H9 (cell line): ENCODE measurements at regions not wholly inside any gene's neighbourhood (a gene's known extent, or its start where the extent isn't known, plus 50 kb on each side); places are given as distances from the start of the nearest gene placed in this dataset.

Experiments
- DNase-seq: peaks from one replicate; pipeline ENCODE4 v3.0.0-alpha.2; 2017
- H2AFZ ChIP-seq: one replicate; pipeline ENCODE4 v1.6.1; 2013; ENCODE audit warnings: mild to moderate bottlenecking, low read length, control low read depth, moderate library complexity
- H2AK5ac ChIP-seq: 2 replicates; pipeline ENCODE4 v1.6.1; 2013; ENCODE audit warnings: low read length, control low read depth, mixed read lengths; ENCODE audit not compliant: insufficient read length
- H2BK120ac ChIP-seq: one replicate; pipeline ENCODE4 v1.6.1; 2013; ENCODE audit warnings: low read depth, mild to moderate bottlenecking, low read length, control low read depth, inconsistent platforms; ENCODE audit not compliant: poor library complexity, severe bottlenecking
- H2BK12ac ChIP-seq: 2 replicates; pipeline ENCODE4 v1.6.1; 2013; ENCODE audit warnings: low read length, control low read depth, mixed read lengths, low read depth; ENCODE audit not compliant: insufficient read length
- H2BK15ac ChIP-seq: 2 replicates; pipeline ENCODE4 v1.6.1; 2013; ENCODE audit warnings: low read depth, low read length, control low read depth
- H2BK20ac ChIP-seq: one replicate; pipeline ENCODE4 v1.6.1; 2013; ENCODE audit warnings: low read depth, mild to moderate bottlenecking, low read length, control low read depth, inconsistent platforms; ENCODE audit not compliant: poor library complexity, severe bottlenecking
- H2BK5ac ChIP-seq: 2 replicates; pipeline ENCODE4 v1.6.1; 2013; ENCODE audit warnings: low read length, control low read depth, mixed read lengths; ENCODE audit not compliant: insufficient read length
- H3K14ac ChIP-seq: 2 replicates; pipeline ENCODE4 v1.6.1; 2013; ENCODE audit warnings: low read length, control low read depth; ENCODE audit not compliant: insufficient read depth
- H3K18ac ChIP-seq: 2 replicates; pipeline ENCODE4 v1.6.1; 2013; ENCODE audit warnings: low read depth, mild to moderate bottlenecking, mixed read lengths, low read length, control low read depth; ENCODE audit not compliant: insufficient read length
- H3K23ac ChIP-seq: 2 replicates; pipeline ENCODE4 v1.6.1; 2013; ENCODE audit warnings: low read length, control low read depth, mixed read lengths, low read depth; ENCODE audit not compliant: insufficient read length
- H3K23me2 ChIP-seq: 2 replicates; pipeline ENCODE4 v1.6.1; 2013; ENCODE audit warnings: low read depth, mild to moderate bottlenecking, mixed read lengths, low read length, control low read depth; ENCODE audit not compliant: insufficient read length, poor library complexity, severe bottlenecking
- H3K27ac ChIP-seq: 2 replicates; pipeline ENCODE4 v1.5.1; 2013; ENCODE audit warnings: low read length, control low read depth, mixed read lengths, low read depth; ENCODE audit not compliant: insufficient read length
- H3K27me3 ChIP-seq: 2 replicates; pipeline ENCODE4 v1.6.1; 2013; ENCODE audit warnings: low read length, control low read depth, inconsistent platforms; ENCODE audit not compliant: insufficient read depth
- H3K4ac ChIP-seq: 2 replicates; pipeline ENCODE4 v1.6.1; 2013; ENCODE audit warnings: low read depth, mild to moderate bottlenecking, control low read depth, inconsistent platforms, low read length, moderate library complexity
- H3K4me1 ChIP-seq: 2 replicates; pipeline ENCODE4 v1.6.1; 2013; ENCODE audit warnings: low read length, control low read depth, inconsistent platforms; ENCODE audit not compliant: insufficient read depth
- H3K4me2 ChIP-seq: 2 replicates; pipeline ENCODE4 v1.6.1; 2013; ENCODE audit warnings: low read length, control low read depth, mixed read lengths; ENCODE audit not compliant: insufficient read length, insufficient read depth
- H3K56ac ChIP-seq: 2 replicates; pipeline ENCODE4 v1.6.1; 2013; ENCODE audit warnings: low read depth, mild to moderate bottlenecking, mixed read lengths, low read length, control low read depth; ENCODE audit not compliant: insufficient read length
- H3K79me1 ChIP-seq: 2 replicates; pipeline ENCODE4 v1.6.1; 2013; ENCODE audit warnings: low read depth, mild to moderate bottlenecking, moderate library complexity, low read length, control low read depth, inconsistent platforms; ENCODE audit not compliant: insufficient read depth, poor library complexity, severe bottlenecking
- H3K79me2 ChIP-seq: 2 replicates; pipeline ENCODE4 v1.6.1; 2013; ENCODE audit warnings: low read length, control low read depth, inconsistent platforms; ENCODE audit not compliant: insufficient read depth
- H3K9ac ChIP-seq: 2 replicates; pipeline ENCODE4 v1.6.1; 2013; ENCODE audit warnings: low read length, control low read depth, mixed read lengths; ENCODE audit not compliant: insufficient read length; ENCODE audit errors: extremely low read depth
- H3K9me3 ChIP-seq: one replicate; pipeline ENCODE4 v1.6.1; 2013; ENCODE audit warnings: low read depth, low read length, inconsistent platforms; ENCODE audit not compliant: control insufficient read depth
- H3T11ph ChIP-seq: one replicate; pipeline ENCODE4 v1.6.1; 2013; ENCODE audit warnings: mild to moderate bottlenecking, low read length, control low read depth, inconsistent platforms
- H4K20me1 ChIP-seq: one replicate; pipeline ENCODE4 v1.6.1; 2013; ENCODE audit not compliant: control insufficient read depth, insufficient read length, insufficient read depth
- H4K5ac ChIP-seq: 2 replicates; pipeline ENCODE4 v1.6.1; 2013; ENCODE audit warnings: low read depth, mild to moderate bottlenecking, mixed read lengths, low read length, control low read depth; ENCODE audit not compliant: insufficient read length
- H4K8ac ChIP-seq: replicated peaks from 2 replicates; pipeline ENCODE4 v1.6.1; 2013; ENCODE audit warnings: low read length, control low read depth, mixed read lengths, low read depth; ENCODE audit not compliant: insufficient read length
- H4K91ac ChIP-seq: 2 replicates; pipeline ENCODE4 v1.6.1; 2013; ENCODE audit warnings: low read depth, mild to moderate bottlenecking, moderate library complexity, mixed read lengths, low read length, control low read depth; ENCODE audit not compliant: insufficient read length
- H3K27ac Mint-ChIP-seq, 3 experiments: 2 replicates in 2 of 3; 3 replicates in 1 of 3; pipeline ENCODE4 v1.8.0; 2020 to 2021; ENCODE audit warnings: mixed read lengths in 3 of 3, mild to moderate bottlenecking in 1 of 3, moderate library complexity in 1 of 3
- H3K27me3 Mint-ChIP-seq: 2 replicates; pipeline ENCODE4 v1.8.0; 2021; ENCODE audit warnings: low read depth, mild to moderate bottlenecking, moderate library complexity, mixed read lengths
- H3K36me3 Mint-ChIP-seq, 3 experiments: 2 replicates in 2 of 3; 3 replicates in 1 of 3; pipeline ENCODE4 v1.8.0; 2020 to 2021; ENCODE audit warnings: low read depth in 3 of 3, mixed read lengths in 3 of 3; ENCODE audit not compliant: insufficient read depth in 1 of 3
- H3K4me1 Mint-ChIP-seq, 2 experiments: 2 replicates each; pipeline ENCODE4 v1.8.0; 2020; ENCODE audit warnings: mixed read lengths in 2 of 2
- H3K4me3 Mint-ChIP-seq, 2 experiments: 2 replicates in 1 of 2; 3 replicates in 1 of 2; pipeline ENCODE4 v1.8.0; 2020 to 2021; ENCODE audit warnings: mild to moderate bottlenecking in 2 of 2, mixed read lengths in 2 of 2, moderate library complexity in 1 of 2
- H3K9me3 Mint-ChIP-seq, 2 experiments: 2 replicates in 1 of 2; 3 replicates in 1 of 2; pipeline ENCODE4 v1.8.0; 2020; ENCODE audit warnings: mild to moderate bottlenecking in 2 of 2, mixed read lengths in 2 of 2, moderate library complexity in 1 of 2
- WGBS: extraction: QIAGEN DNeasy Blood & Tissue Kit; methylation state at CpG from one replicate; pipeline ENCODE4 v1.1.7; 2013; ENCODE audit warnings: missing lambda C conversion rate, low lambda C conversion rate, mixed read lengths; ENCODE audit not compliant: insufficient read length; ENCODE audit errors: extremely low coverage; 5-methylcytosine and 5-hydroxymethylcytosine counted together
- TF ChIP-seq, protein P1 (sequence below): fragments of 200-600 bp; sonication (generic); conservative IDR thresholded peaks from 3 replicates; pipeline ENCODE4 v1.8.0; 2021; ENCODE audit warnings: antibody characterized with exemption, mild to moderate bottlenecking

- H3K23me2 ChIP-seq = no peaks in the 10 kb centered on the region
- peak; percentile 24 for DNase-seq
- no peak overlapping the region for H2AK5ac ChIP-seq
- no peak overlapping the region for H3K14ac ChIP-seq
- H3K9me3 Mint-ChIP-seq = 0 out of 5 replicates have a peak, but pooled peaks cover 0 to 2% of the 10 kb centered on the region in 2 experiments
- no peak overlapping the region for H3K56ac ChIP-seq
- H3K4ac ChIP-seq = no peak overlapping the region
- H3K27ac ChIP-seq = no peak overlapping the region
- TF ChIP-seq, protein P1, sequence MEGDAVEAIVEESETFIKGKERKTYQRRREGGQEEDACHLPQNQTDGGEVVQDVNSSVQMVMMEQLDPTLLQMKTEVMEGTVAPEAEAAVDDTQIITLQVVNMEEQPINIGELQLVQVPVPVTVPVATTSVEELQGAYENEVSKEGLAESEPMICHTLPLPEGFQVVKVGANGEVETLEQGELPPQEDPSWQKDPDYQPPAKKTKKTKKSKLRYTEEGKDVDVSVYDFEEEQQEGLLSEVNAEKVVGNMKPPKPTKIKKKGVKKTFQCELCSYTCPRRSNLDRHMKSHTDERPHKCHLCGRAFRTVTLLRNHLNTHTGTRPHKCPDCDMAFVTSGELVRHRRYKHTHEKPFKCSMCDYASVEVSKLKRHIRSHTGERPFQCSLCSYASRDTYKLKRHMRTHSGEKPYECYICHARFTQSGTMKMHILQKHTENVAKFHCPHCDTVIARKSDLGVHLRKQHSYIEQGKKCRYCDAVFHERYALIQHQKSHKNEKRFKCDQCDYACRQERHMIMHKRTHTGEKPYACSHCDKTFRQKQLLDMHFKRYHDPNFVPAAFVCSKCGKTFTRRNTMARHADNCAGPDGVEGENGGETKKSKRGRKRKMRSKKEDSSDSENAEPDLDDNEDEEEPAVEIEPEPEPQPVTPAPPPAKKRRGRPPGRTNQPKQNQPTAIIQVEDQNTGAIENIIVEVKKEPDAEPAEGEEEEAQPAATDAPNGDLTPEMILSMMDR = no peak
- no peak overlapping the region for H2BK15ac ChIP-seq
- peak overlapping the region in 1 of 3 experiments; percentile 55; a peak in 3 of 7 replicates for H3K27ac Mint-ChIP-seq
- H2BK20ac ChIP-seq = no peak overlapping the region
- H3K4me3 Mint-ChIP-seq = no peak overlapping the region
- no peak overlapping the region for H2BK5ac ChIP-seq
- H4K8ac ChIP-seq = no peak overlapping the region
- H3K9ac ChIP-seq = no peak overlapping the region
- H3K27me3 Mint-ChIP-seq = no peaks in the 10 kb centered on the region
- H2BK12ac ChIP-seq = no peak overlapping the region
- no peaks in the 10 kb centered on the region for H3K36me3 Mint-ChIP-seq
- H3K27me3 ChIP-seq = no peaks in the 10 kb centered on the region
- H2BK120ac ChIP-seq = no peak overlapping the region
- H3K79me1 ChIP-seq = no peaks in the 10 kb centered on the region
- WGBS = no CpG with 5 or more reads among the region's 5 CpGs
- H3K23ac ChIP-seq = no peak overlapping the region
- H4K5ac ChIP-seq = no peak overlapping the region
- no peak overlapping the region for H2AFZ ChIP-seq
- no peaks in the 10 kb centered on the region for H4K20me1 ChIP-seq
- no peak overlapping the region for H3K18ac ChIP-seq
- no peaks in the 10 kb centered on the region for H3K79me2 ChIP-seq
- H3K4me1 Mint-ChIP-seq = peaks cover 4% of the 10 kb centered on the region in 2 experiments; a peak in 3 of 4 replicates
- H3K4me2 ChIP-seq = no peak overlapping the region
- H3T11ph ChIP-seq = no peak overlapping the region
- no peaks in the 10 kb centered on the region for H3K4me1 ChIP-seq
- no peak overlapping the region for H4K91ac ChIP-seq
- no peaks in the 10 kb centered on the region for H3K9me3 ChIP-seq
Measured at GRCh38 chr1:188489336-188490112, 1660.8 kb downstream of the PLA2G4A start.
